ENCODE measurements at regions not wholly inside any gene's neighbourhood (a gene's known extent, or its start where the extent isn't known, plus 50 kb on each side); places are given as distances from the start of the nearest gene placed in this dataset.

- TF ChIP-seq CTCF (IDR thresholded peaks at IDR 0.05), result no peak
- Mint-ChIP-seq H3K9me3 (ENCODE audit: low read depth) (peaks cover 12% of the 10 kb centered on the region), H3K27me3 (ENCODE audit: low read depth) (peaks cover 6% of the 10 kb centered on the region), H3K4me3 (ENCODE audit: unreplicated experiment) (no peak overlapping the region), H3K27ac (ENCODE audit: unreplicated experiment) (no peak overlapping the region), H3K36me3 (ENCODE audit: low read depth) (peaks cover 2% of the 10 kb centered on the region), H3K4me1 (ENCODE audit: low read depth) (no peaks in the 10 kb centered on the region)
- DNase-seq (ENCODE audit: low spot score), result no peak
Measured at GRCh38 chr2:122414902-122415301, 659.5 kb downstream of the TSN start.

- DNase-seq (ENCODE audit: low spot score), result no peak
- Mint-ChIP-seq H3K4me3 (ENCODE audit: unreplicated experiment) (no peak overlapping the region), H3K36me3 (ENCODE audit: low read depth) (no peaks in the 10 kb centered on the region), H3K27me3 (ENCODE audit: low read depth) (peaks cover 6% of the 10 kb centered on the region), H3K27ac (ENCODE audit: unreplicated experiment) (no peak overlapping the region), H3K4me1 (ENCODE audit: low read depth) (no peaks in the 10 kb centered on the region), H3K9me3 (ENCODE audit: low read depth) (peaks cover under 1% of the 10 kb centered on the region)
- no peak for TF ChIP-seq CTCF (IDR thresholded peaks at IDR 0.05)
Measured at GRCh38 chr2:122417114-122417513, 661.7 kb downstream of the TSN start.

GRCh38 chr2:122421775-122422174, 666.3 kb downstream of the TSN start:
- no peaks in the 10 kb centered on the region for H3K36me3 Mint-ChIP-seq (ENCODE audit: low read depth)
- H3K27me3 Mint-ChIP-seq (ENCODE audit: low read depth), result peaks cover 6% of the 10 kb centered on the region
- no peaks in the 10 kb centered on the region for H3K9me3 Mint-ChIP-seq (ENCODE audit: low read depth)
- no peak for DNase-seq (ENCODE audit: low spot score)
- H3K27ac Mint-ChIP-seq (ENCODE audit: unreplicated experiment), result no peak overlapping the region
- TF ChIP-seq CTCF (IDR thresholded peaks at IDR 0.05), result no peak
- H3K4me3 Mint-ChIP-seq (ENCODE audit: unreplicated experiment), result no peak overlapping the region
- H3K4me1 Mint-ChIP-seq (ENCODE audit: low read depth), result no peaks in the 10 kb centered on the region

- no peak for DNase-seq (ENCODE audit: low spot score)
- no peak for TF ChIP-seq CTCF (IDR thresholded peaks at IDR 0.05)
- no peaks in the 10 kb centered on the region for H3K36me3 Mint-ChIP-seq (ENCODE audit: low read depth)
- H3K27ac Mint-ChIP-seq (ENCODE audit: unreplicated experiment), result no peak overlapping the region
- no peaks in the 10 kb centered on the region for H3K9me3 Mint-ChIP-seq (ENCODE audit: low read depth)
- no peaks in the 10 kb centered on the region for H3K4me1 Mint-ChIP-seq (ENCODE audit: low read depth)
- H3K4me3 Mint-ChIP-seq (ENCODE audit: unreplicated experiment), result no peak overlapping the region
- peaks cover 6% of the 10 kb centered on the region for H3K27me3 Mint-ChIP-seq (ENCODE audit: low read depth)
Measured at GRCh38 chr2:122422384-122422991, 667.0 kb downstream of the TSN start.

GRCh38 chr2:122423934-122424333, 668.5 kb downstream of the TSN start:
- Mint-ChIP-seq H3K9me3 (ENCODE audit: low read depth) (no peaks in the 10 kb centered on the region), H3K36me3 (ENCODE audit: low read depth) (no peaks in the 10 kb centered on the region), H3K4me3 (ENCODE audit: unreplicated experiment) (no peak overlapping the region), H3K4me1 (ENCODE audit: low read depth) (no peaks in the 10 kb centered on the region), H3K27me3 (ENCODE audit: low read depth) (peaks cover 3% of the 10 kb centered on the region), H3K27ac (ENCODE audit: unreplicated experiment) (no peak overlapping the region)
- no peak for TF ChIP-seq CTCF (IDR thresholded peaks at IDR 0.05)
- no peak for DNase-seq (ENCODE audit: low spot score)

Data from chondrocyte (in vitro differentiated cells).